HL-60 (cell line): ENCODE measurements at regions not wholly inside any gene's neighbourhood (a gene's known extent, or its start where the extent isn't known, plus 50 kb on each side); places are given as distances from the start of the nearest gene placed in this dataset.

Source experiments
- DNase-seq, 2 experiments: peaks; one replicate each; pipeline ENCODE4 v3.0.0-alpha.2; 2010 to 2020; ENCODE audit warnings: low read depth in 1 of 2, low spot score in 1 of 2
- H3K27ac ChIP-seq: fragments of 250-450 bp; sonication (Bioruptor Pico); replicated peaks from 2 replicates; pipeline ENCODE4 v1.5.1; 2020; ENCODE audit warnings: mild to moderate bottlenecking, moderate library complexity
- H3K27me3 ChIP-seq: fragments of 250-450 bp; sonication (Bioruptor Pico); 2 replicates; pipeline ENCODE4 v1.5.1; 2021; ENCODE audit warnings: mild to moderate bottlenecking, moderate library complexity; ENCODE audit not compliant: insufficient read depth, poor library complexity, severe bottlenecking
- H3K4me3 ChIP-seq: replicated peaks from 2 replicates; pipeline ENCODE4 v1.5.1; 2011; ENCODE audit warnings: mild to moderate bottlenecking, control low read depth, low read length; ENCODE audit not compliant: insufficient read depth
- CTCF ChIP-seq: IDR thresholded peaks from one replicate; pipeline ENCODE4 v1.5.1; 2011; ENCODE audit warnings: low read length, control low read depth, inconsistent platforms; ENCODE audit not compliant: insufficient read depth
- GABPA ChIP-seq: IDR thresholded peaks from 2 replicates; pipeline ENCODE4 v1.6.1; 2012; ENCODE audit warnings: low read depth
- POLR2AphosphoS5 ChIP-seq: IDR thresholded peaks from 2 replicates; pipeline ENCODE4 v1.6.1; 2012; ENCODE audit warnings: low read depth
- REST ChIP-seq: IDR thresholded peaks from 2 replicates; pipeline ENCODE4 v1.6.1; 2012; ENCODE audit warnings: low read depth; ENCODE audit not compliant: insufficient replicate concordance
- SPI1 ChIP-seq: IDR thresholded peaks from 2 replicates; pipeline ENCODE4 v1.6.1; 2012; ENCODE audit warnings: low read depth, mild to moderate bottlenecking, borderline replicate concordance

- peak in 1 of 2 experiments; percentile 12 for DNase-seq
- TF ChIP-seq CTCF (no peak), GABPA (no peak), POLR2AphosphoS5 (no peak), SPI1 (no peak), REST (no peak)
Measured at GRCh38 chr9:2494562-2494961, 127.0 kb upstream of the VLDLR start.

GRCh38 chr9:2495221-2496005, 126.2 kb upstream of the VLDLR start:
- DNase-seq: no peak
- TF ChIP-seq SPI1: no peak
- TF ChIP-seq CTCF: no peak
- no peak for TF ChIP-seq GABPA
- TF ChIP-seq POLR2AphosphoS5: no peak
- TF ChIP-seq REST: no peak
- H3K27me3 ChIP-seq: no peaks in the 10 kb centered on the region
- H3K27ac ChIP-seq: no peak overlapping the region
- no peak overlapping the region for H3K4me3 ChIP-seq

More at GRCh38 chr9:2494562-2494961, 127.0 kb upstream of the VLDLR start:
- Histone ChIP-seq H3K27me3 (no peaks in the 10 kb centered on the region), H3K27ac (no peak overlapping the region), H3K4me3 (no peak overlapping the region)

- no peak for DNase-seq
- Histone ChIP-seq H3K27ac (no peak overlapping the region), H3K4me3 (no peak overlapping the region), H3K27me3 (no peaks in the 10 kb centered on the region)
- TF ChIP-seq SPI1 (no peak), REST (no peak), GABPA (no peak), CTCF (no peak), POLR2AphosphoS5 (no peak)
Measured at GRCh38 chr9:2496169-2496568, 125.4 kb upstream of the VLDLR start.
